ENCODE measurements at regions not wholly inside any gene's neighbourhood (a gene's known extent, or its start where the extent isn't known, plus 50 kb on each side); places are given as distances from the start of the nearest gene placed in this dataset.

- Histone ChIP-seq H3K4ac (ENCODE audit: low read depth, low read length) (no peak overlapping the region), H3K9ac (ENCODE audit: low read depth, low read length) (no peak overlapping the region), H2BK20ac (ENCODE audit: low read depth, low read length) (no peak overlapping the region), H3K27ac (ENCODE audit: insufficient read depth, low read length) (no peak overlapping the region), H2AFZ (replicated peaks; ENCODE audit: low read length, poor library complexity) (no peak overlapping the region), H2AK5ac (ENCODE audit: low read depth, low read length) (no peak overlapping the region), H2BK5ac (ENCODE audit: low read depth, low read length, poor library complexity, severe bottlenecking) (no peak overlapping the region), H3K36me3 (ENCODE audit: control insufficient read depth, insufficient read depth, low read length) (no peaks in the 10 kb centered on the region), H4K20me1 (ENCODE audit: insufficient read depth, low read length) (no peaks in the 10 kb centered on the region), H3K4me3 (ENCODE audit: insufficient read depth, low read depth, low read length) (no peak overlapping the region), H2BK15ac (ENCODE audit: low read depth, low read length) (no peak overlapping the region), H3K79me1 (ENCODE audit: low read depth in 1 of 2, low read length in 2 of 2) (no peaks in the 10 kb centered on the region), H3K56ac (ENCODE audit: extremely low read depth, insufficient read depth, low read length) (no peak overlapping the region), H4K91ac (ENCODE audit: insufficient read depth, low read depth, low read length) (no peak overlapping the region), H4K8ac (ENCODE audit: low read depth in 2 of 2, low read length in 2 of 2) (no peak overlapping the region), H3K9me3 (ENCODE audit: control insufficient read depth, insufficient read depth, low read length) (no peaks in the 10 kb centered on the region), H4K5ac (ENCODE audit: low read depth, low read length) (no peak overlapping the region), H3K9me1 (ENCODE audit: insufficient read depth, low read length) (no peaks in the 10 kb centered on the region), H3K18ac (ENCODE audit: low read depth, low read length) (no peak overlapping the region), H2AK9ac (replicated peaks; ENCODE audit: low read depth, low read length, poor library complexity) (no peak overlapping the region), H2BK120ac (ENCODE audit: low read depth, low read length) (no peak overlapping the region), H3K4me1 (ENCODE audit: control insufficient read depth, insufficient read depth, low read length) (no peaks in the 10 kb centered on the region), H3K4me2 (ENCODE audit: low read depth, low read length) (no peak overlapping the region), H3K23ac (ENCODE audit: low read depth, low read length) (no peak overlapping the region), H3K27me3 (ENCODE audit: control insufficient read depth, insufficient read depth, low read length) (no peaks in the 10 kb centered on the region), H3K14ac (replicated peaks; ENCODE audit: low read depth, low read length) (no peak overlapping the region)
- TF ChIP-seq POLR2A (IDR thresholded peaks at IDR 0.05; ENCODE audit: low read depth, low read length): no peak
- TF ChIP-seq, protein P1, sequence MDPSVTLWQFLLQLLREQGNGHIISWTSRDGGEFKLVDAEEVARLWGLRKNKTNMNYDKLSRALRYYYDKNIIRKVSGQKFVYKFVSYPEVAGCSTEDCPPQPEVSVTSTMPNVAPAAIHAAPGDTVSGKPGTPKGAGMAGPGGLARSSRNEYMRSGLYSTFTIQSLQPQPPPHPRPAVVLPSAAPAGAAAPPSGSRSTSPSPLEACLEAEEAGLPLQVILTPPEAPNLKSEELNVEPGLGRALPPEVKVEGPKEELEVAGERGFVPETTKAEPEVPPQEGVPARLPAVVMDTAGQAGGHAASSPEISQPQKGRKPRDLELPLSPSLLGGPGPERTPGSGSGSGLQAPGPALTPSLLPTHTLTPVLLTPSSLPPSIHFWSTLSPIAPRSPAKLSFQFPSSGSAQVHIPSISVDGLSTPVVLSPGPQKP (IDR thresholded peaks at IDR 0.05; ENCODE audit: borderline replicate concordance, low read depth, low read length): no peak
- no peak for TF ChIP-seq RAD21 (IDR thresholded peaks at IDR 0.05; ENCODE audit: low read length)
- TF ChIP-seq, protein P2, sequence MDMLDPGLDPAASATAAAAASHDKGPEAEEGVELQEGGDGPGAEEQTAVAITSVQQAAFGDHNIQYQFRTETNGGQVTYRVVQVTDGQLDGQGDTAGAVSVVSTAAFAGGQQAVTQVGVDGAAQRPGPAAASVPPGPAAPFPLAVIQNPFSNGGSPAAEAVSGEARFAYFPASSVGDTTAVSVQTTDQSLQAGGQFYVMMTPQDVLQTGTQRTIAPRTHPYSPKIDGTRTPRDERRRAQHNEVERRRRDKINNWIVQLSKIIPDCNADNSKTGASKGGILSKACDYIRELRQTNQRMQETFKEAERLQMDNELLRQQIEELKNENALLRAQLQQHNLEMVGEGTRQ (IDR thresholded peaks at IDR 0.05; ENCODE audit: low read depth, low read length): no peak
- ChIA-PET POLR2A (ENCODE audit: unreplicated experiment) (interaction anchor here (0.6 kb wide), 1 partner anchor 8 kb away, joined by 3 read pairs; no protein-coding TSS in a partner anchor), CTCF (interaction anchor here (1.3 kb wide), 1 partner anchor 210 kb away, joined by 3 read pairs; no protein-coding TSS in a partner anchor)
- intact Hi-C loops (cut with micrococcal nuclease) (no loop called here), dilution Hi-C loops (cut with HindIII; ENCODE audit: low sequenced_read_pairs, unreplicated experiment) (no loop called here), in situ Hi-C loops (cut with MboI; ENCODE audit: low sequenced_read_pairs) (no loop called here)
- no TSS peak for BruUV-seq (replicated peaks)
- ATAC-seq (ENCODE audit: low read depth): no peak
- DNase-seq: peak; percentile 18
These were observed 237.5 kb upstream of the ESRRG start for GRCh38 chr1:216960716-216961115.

Data from IMR-90 (cell line).